ENCODE measurements at regions not wholly inside any gene's neighbourhood (a gene's known extent, or its start where the extent isn't known, plus 50 kb on each side); places are given as distances from the start of the nearest gene placed in this dataset.

DNA sequence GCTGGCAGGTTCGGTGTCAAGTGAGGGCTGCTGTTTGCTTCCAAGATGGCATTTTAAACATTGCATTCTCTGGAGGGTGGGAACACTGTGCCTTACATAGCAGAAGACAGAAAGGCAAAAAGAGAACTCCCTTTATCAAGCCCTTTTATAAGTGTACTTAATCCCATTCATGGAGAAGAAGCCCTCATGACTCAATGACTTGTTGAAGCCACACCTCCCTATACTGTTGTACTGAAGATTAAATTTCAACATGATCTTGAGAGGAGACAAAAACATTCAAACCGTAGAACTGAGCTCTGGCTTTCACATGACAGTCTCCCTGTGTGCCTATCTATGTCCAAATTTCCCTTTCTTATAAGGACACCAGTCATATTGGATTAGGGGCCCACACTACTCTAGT lies 443.4 kb upstream of the CDIN1 start:
- Histone ChIP-seq H3K27me3 (no peaks in the 10 kb centered on the region), H3K9me3 (ENCODE audit: low read depth) (no peaks in the 10 kb centered on the region), H3K4me1 (no peaks in the 10 kb centered on the region), H4K20me1 (ENCODE audit: low read depth) (no peaks in the 10 kb centered on the region), H2AFZ (replicated peaks) (no peak overlapping the region), H3K36me3 (no peaks in the 10 kb centered on the region), H3F3A (ENCODE audit: low read depth) (no peaks in the 10 kb centered on the region), H3K27ac (no peak overlapping the region), H3K9ac (no peak overlapping the region), H3K4me2 (no peak overlapping the region), H3K79me2 (ENCODE audit: low read depth) (no peaks in the 10 kb centered on the region), H3K4me3 (no peak overlapping the region)
- TF ChIP-seq EZH2 (IDR thresholded peaks at IDR 0.05) (no peak), EZH2phosphoT487 (IDR thresholded peaks at IDR 0.05) (no peak)
- TF ChIP-seq, protein P1, sequence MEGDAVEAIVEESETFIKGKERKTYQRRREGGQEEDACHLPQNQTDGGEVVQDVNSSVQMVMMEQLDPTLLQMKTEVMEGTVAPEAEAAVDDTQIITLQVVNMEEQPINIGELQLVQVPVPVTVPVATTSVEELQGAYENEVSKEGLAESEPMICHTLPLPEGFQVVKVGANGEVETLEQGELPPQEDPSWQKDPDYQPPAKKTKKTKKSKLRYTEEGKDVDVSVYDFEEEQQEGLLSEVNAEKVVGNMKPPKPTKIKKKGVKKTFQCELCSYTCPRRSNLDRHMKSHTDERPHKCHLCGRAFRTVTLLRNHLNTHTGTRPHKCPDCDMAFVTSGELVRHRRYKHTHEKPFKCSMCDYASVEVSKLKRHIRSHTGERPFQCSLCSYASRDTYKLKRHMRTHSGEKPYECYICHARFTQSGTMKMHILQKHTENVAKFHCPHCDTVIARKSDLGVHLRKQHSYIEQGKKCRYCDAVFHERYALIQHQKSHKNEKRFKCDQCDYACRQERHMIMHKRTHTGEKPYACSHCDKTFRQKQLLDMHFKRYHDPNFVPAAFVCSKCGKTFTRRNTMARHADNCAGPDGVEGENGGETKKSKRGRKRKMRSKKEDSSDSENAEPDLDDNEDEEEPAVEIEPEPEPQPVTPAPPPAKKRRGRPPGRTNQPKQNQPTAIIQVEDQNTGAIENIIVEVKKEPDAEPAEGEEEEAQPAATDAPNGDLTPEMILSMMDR (IDR thresholded peaks at IDR 0.05): no peak
- H3K9me3 Mint-ChIP-seq: peaks cover 5% of the 10 kb centered on the region
- H3K4me1 Mint-ChIP-seq: no peaks in the 10 kb centered on the region
- no peak for DNase-seq (ENCODE audit: low spot score)
- H3K36me3 Mint-ChIP-seq: no peaks in the 10 kb centered on the region
- no peaks in the 10 kb centered on the region for H3K27me3 Mint-ChIP-seq (ENCODE audit: insufficient read depth, low read depth)
- H3K27ac Mint-ChIP-seq: no peak overlapping the region
- no peak overlapping the region for H3K4me3 Mint-ChIP-seq

DNA sequence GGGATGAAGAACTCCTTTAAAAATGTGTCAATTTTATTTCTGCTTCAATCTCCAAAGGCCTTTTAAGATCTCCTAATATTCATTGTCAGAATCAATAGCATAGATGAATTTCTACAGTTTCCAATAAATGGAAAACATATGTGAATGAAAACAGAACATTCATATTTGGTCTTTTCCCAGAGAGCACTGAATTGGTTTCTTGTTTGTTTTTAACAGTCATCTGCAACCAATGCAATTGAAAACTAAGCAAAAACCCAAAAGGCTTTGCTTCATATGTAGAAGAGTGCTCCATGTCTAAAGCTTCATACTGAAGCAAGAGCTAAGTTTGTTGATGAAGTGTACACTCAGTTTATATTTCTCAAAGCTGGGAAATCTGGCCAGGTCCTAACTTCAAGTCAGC lies 426.5 kb upstream of the CDIN1 start:
- no peak overlapping the region for H3K4me2 ChIP-seq
- no peaks in the 10 kb centered on the region for H3F3A ChIP-seq (ENCODE audit: low read depth)
- no peak overlapping the region for H3K9ac ChIP-seq
- no peak overlapping the region for H3K27ac ChIP-seq
- no peaks in the 10 kb centered on the region for H3K9me3 ChIP-seq (ENCODE audit: low read depth)
- no peak for DNase-seq (ENCODE audit: low spot score)
- Mint-ChIP-seq H3K4me1 (no peaks in the 10 kb centered on the region), H3K4me3 (no peak overlapping the region), H3K9me3 (peaks cover under 1% of the 10 kb centered on the region), H3K36me3 (no peaks in the 10 kb centered on the region), H3K27me3 (ENCODE audit: insufficient read depth, low read depth) (no peaks in the 10 kb centered on the region), H3K27ac (no peak overlapping the region)
- no peak overlapping the region for H3K4me3 ChIP-seq
- no peak for TF ChIP-seq EZH2 (IDR thresholded peaks at IDR 0.05)
- TF ChIP-seq, protein P1 (IDR thresholded peaks at IDR 0.05): no peak
- no peaks in the 10 kb centered on the region for H3K4me1 ChIP-seq
- no peaks in the 10 kb centered on the region for H4K20me1 ChIP-seq (ENCODE audit: low read depth)
- no peaks in the 10 kb centered on the region for H3K36me3 ChIP-seq
- H3K79me2 ChIP-seq (ENCODE audit: low read depth): no peaks in the 10 kb centered on the region
- no peaks in the 10 kb centered on the region for H3K27me3 ChIP-seq
- H2AFZ ChIP-seq (replicated peaks): no peak overlapping the region

DNA sequence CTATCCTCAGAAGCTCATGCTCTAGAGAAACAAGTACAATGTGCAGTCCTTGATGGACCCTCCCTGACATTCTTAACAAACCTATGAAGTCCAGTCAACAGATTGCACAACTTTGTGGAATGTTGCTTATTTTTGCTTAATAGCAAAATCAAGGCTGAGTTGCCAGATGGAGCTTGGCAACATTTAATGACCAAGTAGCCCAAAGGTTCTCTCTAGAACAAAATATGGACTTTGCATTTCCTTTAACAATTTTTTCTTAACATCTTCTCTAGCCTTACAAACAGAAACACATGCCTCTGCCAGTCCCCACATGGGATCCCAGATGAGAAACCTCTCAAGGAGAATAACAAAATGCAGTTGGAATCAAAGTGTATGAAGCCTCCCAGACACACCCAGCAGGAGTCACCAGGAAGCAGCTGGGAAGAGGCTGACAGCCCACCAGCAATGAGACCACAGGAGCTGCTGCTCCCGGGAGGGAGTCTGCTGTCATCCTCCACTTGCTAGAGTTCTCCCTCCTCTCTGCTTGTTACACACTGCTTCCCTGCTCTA lies 422.5 kb upstream of the CDIN1 start:
- Histone ChIP-seq H2AFZ (replicated peaks) (no peak overlapping the region), H3K4me2 (no peak overlapping the region), H4K20me1 (ENCODE audit: low read depth) (no peaks in the 10 kb centered on the region), H3K9ac (no peak overlapping the region), H3F3A (ENCODE audit: low read depth) (peaks cover 4% of the 10 kb centered on the region), H3K27me3 (no peaks in the 10 kb centered on the region), H3K4me3 (no peak overlapping the region), H3K9me3 (ENCODE audit: low read depth) (no peaks in the 10 kb centered on the region), H3K79me2 (ENCODE audit: low read depth) (no peaks in the 10 kb centered on the region), H3K36me3 (no peaks in the 10 kb centered on the region), H3K4me1 (no peaks in the 10 kb centered on the region), H3K27ac (no peak overlapping the region)
- no peaks in the 10 kb centered on the region for H3K36me3 Mint-ChIP-seq
- no peaks in the 10 kb centered on the region for H3K27me3 Mint-ChIP-seq (ENCODE audit: insufficient read depth, low read depth)
- no peak overlapping the region for H3K27ac Mint-ChIP-seq
- H3K9me3 Mint-ChIP-seq: no peaks in the 10 kb centered on the region
- TF ChIP-seq EZH2phosphoT487 (IDR thresholded peaks at IDR 0.05) (no peak), EZH2 (IDR thresholded peaks at IDR 0.05) (no peak)
- TF ChIP-seq, protein P1 (IDR thresholded peaks at IDR 0.05): no peak
- no peak for DNase-seq (ENCODE audit: low spot score)
- H3K4me3 Mint-ChIP-seq: no peak overlapping the region
- peaks cover 6% of the 10 kb centered on the region for H3K4me1 Mint-ChIP-seq

All from neural progenitor cell (in vitro differentiated cells).